ENCODE measurements at regions not wholly inside any gene's neighbourhood (a gene's known extent, or its start where the extent isn't known, plus 50 kb on each side); places are given as distances from the start of the nearest gene placed in this dataset.

GRCh38 chr17:16882243-16882925 is 89.5 kb downstream of the TNFRSF13B start:
- Histone ChIP-seq H3K27ac (no peak overlapping the region), H3K9me3 (replicated peaks in 1 of 3) (no peaks in the 10 kb centered on the region), H3K4me3 (no peak overlapping the region), H3K4me1 (replicated peaks in 1 of 2) (no peaks in the 10 kb centered on the region), H3K27me3 (peaks cover 14% of the 10 kb centered on the region), H3K36me3 (replicated peaks in 1 of 2) (no peaks in the 10 kb centered on the region)
- WGBS, 4 donors = 81 to 90% (median 87%) methylated on average over 7 to 11 of the region's 11 CpGs
- no peak for TF ChIP-seq CTCF (IDR thresholded peaks at IDR 0.05)
- no peak for TF ChIP-seq POLR2A (IDR thresholded peaks at IDR 0.05)
- intact Hi-C loops (cut with DNase I) = no loop called here
- no peak for DNase-seq

GRCh38 chr17:16881239-16881924 is 90.5 kb downstream of the TNFRSF13B start:
- no peak for TF ChIP-seq POLR2A (IDR thresholded peaks at IDR 0.05)
- TF ChIP-seq CTCF (IDR thresholded peaks at IDR 0.05) = no peak
- intact Hi-C loops (cut with DNase I) = no loop called here
- Histone ChIP-seq H3K27me3 (peaks cover 14% of the 10 kb centered on the region), H3K36me3 (replicated peaks in 1 of 2) (no peaks in the 10 kb centered on the region), H3K27ac (no peak overlapping the region), H3K4me1 (replicated peaks in 1 of 2) (no peaks in the 10 kb centered on the region), H3K9me3 (replicated peaks in 1 of 3) (no peaks in the 10 kb centered on the region), H3K4me3 (no peak overlapping the region)
- no peak for DNase-seq
- 73 to 100% (median 87%) methylated on average over 1 to 9 of the region's 9 CpGs for WGBS, 4 donors

GRCh38 chr17:16880843-16881230 is 91.1 kb downstream of the TNFRSF13B start:
- no peak overlapping the region for H3K27ac ChIP-seq
- intact Hi-C loops (cut with DNase I) = no loop called here
- no peaks in the 10 kb centered on the region for H3K36me3 ChIP-seq (replicated peaks in 1 of 2)
- no peaks in the 10 kb centered on the region for H3K4me1 ChIP-seq (replicated peaks in 1 of 2)
- no peak overlapping the region for H3K4me3 ChIP-seq
- 74 to 90% (median 80%) methylated on average over 6 to 9 of the region's 9 CpGs for WGBS, 4 donors
- H3K9me3 ChIP-seq (replicated peaks in 1 of 3) = no peaks in the 10 kb centered on the region
- no peak for TF ChIP-seq CTCF (IDR thresholded peaks at IDR 0.05)
- TF ChIP-seq POLR2A (IDR thresholded peaks at IDR 0.05) = no peak
- peaks cover 14% of the 10 kb centered on the region for H3K27me3 ChIP-seq
- no peak for DNase-seq

GRCh38 chr17:16880121-16880842 is 91.6 kb downstream of the TNFRSF13B start:
- H3K36me3 ChIP-seq (replicated peaks in 1 of 2) = no peaks in the 10 kb centered on the region
- no peaks in the 10 kb centered on the region for H3K9me3 ChIP-seq (replicated peaks in 1 of 3)
- no peak overlapping the region for H3K4me3 ChIP-seq
- WGBS, 4 donors = 78 to 90% (median 89%) methylated on average over 15 to 16 of the region's 16 CpGs; no CpG with 5 or more reads in 1 of the 4 donors
- intact Hi-C loops (cut with DNase I) = no loop called here
- no peak overlapping the region for H3K27ac ChIP-seq
- no peaks in the 10 kb centered on the region for H3K4me1 ChIP-seq (replicated peaks in 1 of 2)
- peak in 1 of 7 donors; percentile 1 for DNase-seq
- TF ChIP-seq POLR2A (IDR thresholded peaks at IDR 0.05) (no peak), CTCF (IDR thresholded peaks at IDR 0.05) (no peak)
- H3K27me3 ChIP-seq = peaks cover 14% of the 10 kb centered on the region
